ENCODE measurements at regions not wholly inside any gene's neighbourhood (a gene's known extent, or its start where the extent isn't known, plus 50 kb on each side); places are given as distances from the start of the nearest gene placed in this dataset.
"Not testable (repeated sequence)": the region's sequence is repeated elsewhere in the genome, so short reads cannot be mapped to it uniquely, and the experiment has no call there.

DNA sequence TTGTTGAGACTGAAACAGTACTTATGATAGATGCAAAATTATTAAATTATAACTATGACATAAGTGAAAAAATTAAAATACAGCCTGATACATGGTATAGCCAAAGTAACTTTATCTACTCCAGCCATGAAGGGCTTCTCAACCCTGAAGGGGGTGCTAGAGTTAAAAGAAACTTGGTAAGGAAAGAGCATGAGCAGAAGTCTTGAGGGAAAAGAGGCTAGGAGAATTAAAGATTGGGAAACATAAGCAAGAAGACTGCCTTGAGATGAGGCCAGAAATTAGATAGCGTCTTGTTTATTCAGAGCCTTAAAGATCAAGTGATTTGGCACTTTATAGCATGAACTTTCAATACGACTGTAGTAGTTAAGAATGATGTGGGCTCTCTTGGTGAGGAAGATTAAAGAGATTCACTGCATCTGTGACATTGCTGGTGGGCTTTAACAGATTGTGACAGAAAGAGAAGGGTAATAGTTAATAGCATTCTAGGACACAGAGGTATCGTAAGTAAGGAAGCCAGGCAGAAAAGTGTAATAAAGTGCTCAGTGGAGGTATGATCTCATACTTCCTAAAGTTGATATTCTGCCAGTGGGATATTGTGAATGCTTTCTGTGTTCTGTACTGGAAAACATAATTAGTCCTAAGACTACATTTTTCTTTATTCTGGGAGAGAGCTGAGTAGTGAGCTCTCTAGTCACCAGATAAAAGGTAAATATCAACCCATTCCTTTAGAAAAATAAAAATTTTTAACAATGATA lies 385.4 kb upstream of the PRR20A start:
- Histone ChIP-seq H3K4me1 (ENCODE audit: control insufficient read depth, insufficient read depth, low read length) (no peaks in the 10 kb centered on the region), H3K27me3 (ENCODE audit: control insufficient read depth, insufficient read depth, low read length) (no peaks in the 10 kb centered on the region), H3K9me3 (ENCODE audit: control insufficient read depth, insufficient read depth, low read length) (no peaks in the 10 kb centered on the region), H3K36me3 (ENCODE audit: control insufficient read depth, insufficient read depth, low read length) (no peaks in the 10 kb centered on the region), H3K9ac (ENCODE audit: low read depth, low read length) (no peak overlapping the region), H3K4me3 (ENCODE audit: low read depth, low read length) (no peak overlapping the region), H3K27ac (ENCODE audit: low read depth, low read length) (no peak overlapping the region)

DNA sequence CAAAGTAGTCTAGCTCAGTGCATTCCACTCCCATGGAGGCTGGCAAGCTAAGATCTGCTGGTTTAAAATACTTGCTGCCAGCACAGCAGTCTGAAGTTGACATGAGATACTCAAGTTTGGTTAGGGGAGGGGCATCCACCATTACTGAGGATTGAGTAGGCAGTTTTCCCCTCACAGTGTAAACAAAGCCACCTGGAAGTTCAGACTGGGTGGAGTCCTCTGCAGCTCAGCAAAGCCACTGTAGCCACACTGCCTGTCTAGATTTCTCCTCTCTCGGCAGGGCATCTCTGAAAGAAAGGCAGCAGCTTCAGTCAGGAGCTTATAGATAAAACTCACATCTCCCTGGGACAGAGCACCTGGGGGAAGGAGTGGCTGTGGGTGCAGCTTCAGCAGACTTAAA lies 377.4 kb upstream of the PRR20A start:
- not testable (repeated sequence) for H3K9me3 ChIP-seq (ENCODE audit: control insufficient read depth, insufficient read depth, low read length); H3K27me3 ChIP-seq (ENCODE audit: control insufficient read depth, insufficient read depth, low read length); H3K9ac ChIP-seq (ENCODE audit: low read depth, low read length); H3K4me1 ChIP-seq (ENCODE audit: control insufficient read depth, insufficient read depth, low read length); H3K36me3 ChIP-seq (ENCODE audit: control insufficient read depth, insufficient read depth, low read length); H3K4me3 ChIP-seq (ENCODE audit: low read depth, low read length); H3K27ac ChIP-seq (ENCODE audit: low read depth, low read length)

DNA sequence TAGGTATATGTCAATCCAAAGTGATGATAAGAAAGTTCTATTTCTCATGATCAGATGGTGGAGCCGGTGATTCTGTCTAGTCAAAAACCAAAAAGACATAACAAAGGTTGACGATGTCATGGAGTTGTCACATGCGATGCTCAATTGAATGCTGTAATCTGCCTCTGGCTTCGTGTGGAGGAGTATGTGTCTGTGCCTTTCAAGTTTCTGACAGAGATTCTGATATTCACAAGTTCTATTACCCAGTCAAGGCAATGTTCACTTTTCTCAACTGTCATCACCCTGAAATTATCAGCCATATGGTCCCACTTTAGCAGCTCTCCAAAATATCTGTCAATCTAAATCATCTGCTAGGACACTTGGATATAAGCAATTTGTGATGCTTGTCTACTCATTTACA lies 367.6 kb upstream of the PRR20A start:
- Histone ChIP-seq H3K27me3 (ENCODE audit: control insufficient read depth, insufficient read depth, low read length) (no peaks in the 10 kb centered on the region), H3K9me3 (ENCODE audit: control insufficient read depth, insufficient read depth, low read length) (no peaks in the 10 kb centered on the region), H3K36me3 (ENCODE audit: control insufficient read depth, insufficient read depth, low read length) (no peaks in the 10 kb centered on the region), H3K9ac (ENCODE audit: low read depth, low read length) (no peak overlapping the region), H3K27ac (ENCODE audit: low read depth, low read length) (no peak overlapping the region), H3K4me3 (ENCODE audit: low read depth, low read length) (no peak overlapping the region), H3K4me1 (ENCODE audit: control insufficient read depth, insufficient read depth, low read length) (no peaks in the 10 kb centered on the region)

DNA sequence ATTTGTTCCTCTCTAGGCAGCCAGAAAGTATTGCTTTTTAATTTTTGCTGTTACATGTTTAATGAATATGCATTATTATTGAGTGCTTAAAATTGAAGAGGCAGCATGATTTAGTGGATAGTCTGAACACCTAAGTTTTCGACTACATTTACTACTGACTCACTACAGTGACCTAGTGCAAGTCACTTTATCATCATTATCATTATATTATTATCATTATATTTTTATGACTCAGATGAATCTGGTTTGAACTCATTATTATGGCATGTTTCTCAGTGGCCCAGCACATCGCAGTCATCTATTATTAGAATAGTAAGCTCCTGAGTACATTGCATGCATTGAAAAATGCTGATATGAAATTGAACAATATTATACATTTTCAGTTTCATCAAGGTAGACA lies 351.2 kb upstream of the PRR20A start:
- Histone ChIP-seq H3K4me3 (ENCODE audit: low read depth, low read length) (no peak overlapping the region), H3K9ac (ENCODE audit: low read depth, low read length) (no peak overlapping the region), H3K9me3 (ENCODE audit: control insufficient read depth, insufficient read depth, low read length) (no peaks in the 10 kb centered on the region), H3K27me3 (ENCODE audit: control insufficient read depth, insufficient read depth, low read length) (no peaks in the 10 kb centered on the region), H3K27ac (ENCODE audit: low read depth, low read length) (no peak overlapping the region), H3K4me1 (ENCODE audit: control insufficient read depth, insufficient read depth, low read length) (no peaks in the 10 kb centered on the region), H3K36me3 (ENCODE audit: control insufficient read depth, insufficient read depth, low read length) (no peaks in the 10 kb centered on the region)

DNA sequence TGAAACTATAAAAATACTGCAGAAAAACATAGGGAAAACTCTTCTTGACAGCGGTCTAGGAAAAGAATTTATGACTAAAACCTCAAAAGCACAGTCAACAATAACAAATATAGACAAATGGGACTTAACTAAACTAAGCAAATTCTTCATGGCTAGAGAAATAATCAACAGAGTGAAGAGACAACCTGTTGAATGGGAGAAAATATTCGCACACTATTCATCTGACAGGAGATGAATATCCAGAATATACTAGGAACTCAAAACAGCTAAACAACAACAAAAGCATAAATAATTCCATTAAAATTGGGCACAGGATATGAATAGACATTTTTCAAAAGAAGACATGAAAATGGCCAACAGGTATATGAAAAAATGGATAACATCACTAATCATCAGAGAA lies 303.6 kb upstream of the PRR20A start:
- H3K36me3 ChIP-seq (ENCODE audit: control insufficient read depth, insufficient read depth, low read length), result no peaks in the 10 kb centered on the region
- no peaks in the 10 kb centered on the region for H3K27me3 ChIP-seq (ENCODE audit: control insufficient read depth, insufficient read depth, low read length)
- H3K4me3 ChIP-seq (ENCODE audit: low read depth, low read length), result no peak overlapping the region
- no peak overlapping the region for H3K9ac ChIP-seq (ENCODE audit: low read depth, low read length)
- no peak overlapping the region for H3K27ac ChIP-seq (ENCODE audit: low read depth, low read length)
- H3K9me3 ChIP-seq (ENCODE audit: control insufficient read depth, insufficient read depth, low read length), result no peaks in the 10 kb centered on the region
- H3K4me1 ChIP-seq (ENCODE audit: control insufficient read depth, insufficient read depth, low read length), result no peaks in the 10 kb centered on the region

DNA sequence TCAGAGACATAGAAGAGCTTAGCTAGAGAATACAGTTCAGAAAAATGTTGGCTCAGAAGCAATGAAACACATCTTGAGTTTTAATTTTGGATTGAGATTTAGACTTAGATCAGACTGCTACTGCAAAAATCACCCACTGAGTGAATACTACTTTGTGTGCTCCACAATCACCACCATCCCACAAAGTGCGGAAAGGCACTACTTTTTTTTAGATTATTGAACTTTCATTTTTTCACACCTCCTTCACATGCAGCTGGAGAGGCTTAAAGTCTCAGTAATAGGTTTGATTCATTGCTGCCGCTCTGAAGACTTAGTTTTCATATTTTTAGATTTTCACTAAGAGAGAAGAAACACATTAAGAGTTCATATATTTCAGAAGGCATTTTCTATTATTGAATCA lies 289.9 kb upstream of the PRR20A start:
- Histone ChIP-seq H3K27me3 (ENCODE audit: control insufficient read depth, insufficient read depth, low read length) (no peaks in the 10 kb centered on the region), H3K36me3 (ENCODE audit: control insufficient read depth, insufficient read depth, low read length) (no peaks in the 10 kb centered on the region), H3K4me3 (ENCODE audit: low read depth, low read length) (no peak overlapping the region), H3K4me1 (ENCODE audit: control insufficient read depth, insufficient read depth, low read length) (no peaks in the 10 kb centered on the region), H3K9me3 (ENCODE audit: control insufficient read depth, insufficient read depth, low read length) (no peaks in the 10 kb centered on the region), H3K9ac (ENCODE audit: low read depth, low read length) (no peak overlapping the region), H3K27ac (ENCODE audit: low read depth, low read length) (no peak overlapping the region)

DNA sequence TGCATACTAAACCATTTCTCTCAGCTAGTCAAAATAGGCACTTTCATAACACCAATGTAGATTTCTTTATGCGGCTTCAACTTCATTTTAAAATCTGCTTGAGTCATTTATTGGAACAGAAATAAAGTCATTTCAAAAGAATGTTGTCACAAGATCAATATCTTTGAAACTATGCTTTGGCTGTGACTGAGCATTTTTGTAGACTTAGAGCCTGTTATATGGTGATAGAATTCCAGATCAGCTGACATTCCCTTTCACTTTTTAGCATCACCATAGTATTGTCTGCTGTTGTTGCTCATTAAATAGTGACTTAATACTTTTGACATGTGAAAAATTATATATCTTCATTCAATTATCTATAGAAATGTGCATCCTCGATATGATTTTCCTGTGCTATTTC lies 279.2 kb upstream of the PRR20A start:
- no peak overlapping the region for H3K4me3 ChIP-seq (ENCODE audit: low read depth, low read length)
- no peaks in the 10 kb centered on the region for H3K36me3 ChIP-seq (ENCODE audit: control insufficient read depth, insufficient read depth, low read length)
- H3K27ac ChIP-seq (ENCODE audit: low read depth, low read length), result no peak overlapping the region
- H3K27me3 ChIP-seq (ENCODE audit: control insufficient read depth, insufficient read depth, low read length), result no peaks in the 10 kb centered on the region
- H3K4me1 ChIP-seq (ENCODE audit: control insufficient read depth, insufficient read depth, low read length), result no peaks in the 10 kb centered on the region
- H3K9ac ChIP-seq (ENCODE audit: low read depth, low read length), result no peak overlapping the region
- no peaks in the 10 kb centered on the region for H3K9me3 ChIP-seq (ENCODE audit: control insufficient read depth, insufficient read depth, low read length)

DNA sequence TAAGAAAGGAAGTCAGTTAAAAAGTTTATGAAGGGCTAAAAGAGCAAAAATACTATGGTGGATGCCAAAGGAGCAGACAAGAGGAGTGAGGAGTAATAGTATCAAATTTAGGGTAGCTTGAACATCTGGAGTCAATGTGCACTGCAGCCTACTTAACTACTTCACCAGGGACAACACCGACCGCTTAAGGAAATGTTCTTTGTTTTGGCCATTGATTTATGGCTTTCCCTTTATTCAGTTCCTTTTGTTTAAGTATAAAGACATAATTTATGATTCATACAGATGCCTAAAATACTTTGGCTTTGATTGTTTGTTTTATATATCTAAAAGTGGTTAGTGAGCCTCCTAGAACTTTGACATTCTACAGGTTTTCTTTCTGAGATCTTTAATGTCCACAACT lies 276.3 kb upstream of the PRR20A start:
- H3K9me3 ChIP-seq (ENCODE audit: control insufficient read depth, insufficient read depth, low read length), result no peaks in the 10 kb centered on the region
- H3K4me3 ChIP-seq (ENCODE audit: low read depth, low read length), result no peak overlapping the region
- no peaks in the 10 kb centered on the region for H3K27me3 ChIP-seq (ENCODE audit: control insufficient read depth, insufficient read depth, low read length)
- H3K27ac ChIP-seq (ENCODE audit: low read depth, low read length), result no peak overlapping the region
- no peaks in the 10 kb centered on the region for H3K4me1 ChIP-seq (ENCODE audit: control insufficient read depth, insufficient read depth, low read length)
- H3K36me3 ChIP-seq (ENCODE audit: control insufficient read depth, insufficient read depth, low read length), result no peaks in the 10 kb centered on the region
- H3K9ac ChIP-seq (ENCODE audit: low read depth, low read length), result no peak overlapping the region

DNA sequence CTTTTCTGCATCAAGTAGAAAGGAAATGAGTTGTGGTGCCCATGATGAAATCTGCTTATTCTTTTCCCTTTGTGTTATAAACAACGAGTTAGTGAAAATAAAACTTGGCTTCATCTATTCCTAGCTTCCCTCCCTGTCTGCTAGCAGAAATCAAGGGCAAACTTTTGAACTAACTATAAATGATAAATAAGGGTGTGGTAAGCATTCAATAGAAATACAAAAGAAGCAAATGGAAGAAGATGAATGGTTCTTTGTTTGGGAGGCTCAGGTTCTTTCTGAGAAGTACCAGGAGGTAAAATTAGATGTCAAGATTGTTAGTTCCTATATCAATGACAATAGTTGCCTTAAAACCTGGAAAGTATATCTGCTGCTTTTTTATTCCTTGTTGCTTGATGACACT lies 275.3 kb upstream of the PRR20A start:
- Histone ChIP-seq H3K27me3 (ENCODE audit: control insufficient read depth, insufficient read depth, low read length) (no peaks in the 10 kb centered on the region), H3K27ac (ENCODE audit: low read depth, low read length) (no peak overlapping the region), H3K4me1 (ENCODE audit: control insufficient read depth, insufficient read depth, low read length) (no peaks in the 10 kb centered on the region), H3K9me3 (ENCODE audit: control insufficient read depth, insufficient read depth, low read length) (no peaks in the 10 kb centered on the region), H3K36me3 (ENCODE audit: control insufficient read depth, insufficient read depth, low read length) (no peaks in the 10 kb centered on the region), H3K4me3 (ENCODE audit: low read depth, low read length) (no peak overlapping the region), H3K9ac (ENCODE audit: low read depth, low read length) (no peak overlapping the region)

DNA sequence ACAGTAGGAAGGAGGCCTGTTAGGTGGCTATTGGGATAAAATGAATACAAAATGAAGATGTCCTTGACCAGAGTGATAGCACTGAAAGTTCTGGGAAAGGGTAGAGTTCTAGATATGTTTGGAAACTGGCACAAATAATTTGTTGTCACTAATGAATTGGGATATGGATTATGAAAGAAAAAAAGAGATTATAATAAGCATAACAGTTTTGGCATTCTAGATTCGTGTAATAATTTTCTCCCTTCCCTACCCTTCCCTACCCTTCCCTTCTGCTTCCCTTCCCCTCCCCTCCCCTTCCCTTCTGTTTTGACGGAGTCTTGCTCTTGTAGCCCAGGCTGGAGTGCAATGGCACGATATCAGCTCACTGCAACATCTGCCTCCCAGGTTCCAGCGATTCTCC lies 271.0 kb upstream of the PRR20A start:
- Histone ChIP-seq H3K27ac (ENCODE audit: low read depth, low read length) (no peak overlapping the region), H3K9me3 (ENCODE audit: control insufficient read depth, insufficient read depth, low read length) (no peaks in the 10 kb centered on the region), H3K9ac (ENCODE audit: low read depth, low read length) (no peak overlapping the region), H3K4me1 (ENCODE audit: control insufficient read depth, insufficient read depth, low read length) (no peaks in the 10 kb centered on the region), H3K36me3 (ENCODE audit: control insufficient read depth, insufficient read depth, low read length) (no peaks in the 10 kb centered on the region), H3K4me3 (ENCODE audit: low read depth, low read length) (no peak overlapping the region), H3K27me3 (ENCODE audit: control insufficient read depth, insufficient read depth, low read length) (no peaks in the 10 kb centered on the region)

DNA sequence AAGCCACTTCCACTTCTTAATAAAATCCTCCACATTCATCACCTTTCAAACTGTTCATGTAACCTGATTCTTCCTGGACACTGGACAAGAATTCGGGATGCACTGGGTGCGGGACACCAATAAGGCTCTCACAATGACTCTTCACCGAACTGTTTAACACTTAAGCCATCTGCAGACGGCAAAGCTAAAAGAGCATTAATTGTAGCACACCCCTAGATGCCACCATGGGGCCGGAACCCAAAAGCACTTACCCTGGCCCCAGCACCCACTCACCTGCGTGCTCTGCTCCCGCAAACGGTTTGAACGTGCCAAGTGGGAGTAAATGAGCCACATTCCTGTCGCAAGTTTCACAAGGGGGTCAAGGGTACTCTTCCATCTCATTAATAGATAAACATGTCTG lies 254.3 kb upstream of the PRR20A start:
- Histone ChIP-seq H3K36me3 (ENCODE audit: control insufficient read depth, insufficient read depth, low read length) (no peaks in the 10 kb centered on the region), H3K4me1 (ENCODE audit: control insufficient read depth, insufficient read depth, low read length) (no peaks in the 10 kb centered on the region), H3K9ac (ENCODE audit: low read depth, low read length) (no peak overlapping the region), H3K9me3 (ENCODE audit: control insufficient read depth, insufficient read depth, low read length) (no peaks in the 10 kb centered on the region; the same call in 1 of the 2 replicates), H3K27ac (ENCODE audit: low read depth, low read length) (no peak overlapping the region), H3K4me3 (ENCODE audit: low read depth, low read length) (no peak overlapping the region), H3K27me3 (ENCODE audit: control insufficient read depth, insufficient read depth, low read length) (no peaks in the 10 kb centered on the region)

DNA sequence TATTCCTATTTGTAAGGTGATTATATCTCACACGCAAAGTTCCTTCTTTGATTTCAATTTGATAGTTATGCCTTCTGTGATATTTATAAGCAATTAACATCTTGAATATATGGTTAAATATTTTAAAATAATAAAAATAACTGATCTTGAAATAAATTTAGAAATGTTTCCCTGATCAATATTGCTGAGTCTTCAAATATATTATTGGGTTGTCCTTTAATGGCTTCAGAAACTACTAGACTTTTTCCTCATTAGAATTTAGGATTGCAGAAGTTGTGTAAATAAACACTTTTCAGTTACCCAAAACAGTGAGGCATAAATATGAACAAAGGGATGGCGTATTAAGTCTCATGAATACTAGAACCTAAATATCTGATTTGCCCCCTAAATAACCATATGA lies 252.3 kb upstream of the PRR20A start:
- no peaks in the 10 kb centered on the region for H3K9me3 ChIP-seq (ENCODE audit: control insufficient read depth, insufficient read depth, low read length)
- H3K9ac ChIP-seq (ENCODE audit: low read depth, low read length), result no peak overlapping the region
- H3K4me1 ChIP-seq (ENCODE audit: control insufficient read depth, insufficient read depth, low read length), result no peaks in the 10 kb centered on the region
- H3K27ac ChIP-seq (ENCODE audit: low read depth, low read length), result no peak overlapping the region
- H3K36me3 ChIP-seq (ENCODE audit: control insufficient read depth, insufficient read depth, low read length), result no peaks in the 10 kb centered on the region
- H3K4me3 ChIP-seq (ENCODE audit: low read depth, low read length), result no peak overlapping the region
- no peaks in the 10 kb centered on the region for H3K27me3 ChIP-seq (ENCODE audit: control insufficient read depth, insufficient read depth, low read length)
